ENCODE measurements at regions not wholly inside any gene's neighbourhood (a gene's known extent, or its start where the extent isn't known, plus 50 kb on each side); places are given as distances from the start of the nearest gene placed in this dataset.

DNA sequence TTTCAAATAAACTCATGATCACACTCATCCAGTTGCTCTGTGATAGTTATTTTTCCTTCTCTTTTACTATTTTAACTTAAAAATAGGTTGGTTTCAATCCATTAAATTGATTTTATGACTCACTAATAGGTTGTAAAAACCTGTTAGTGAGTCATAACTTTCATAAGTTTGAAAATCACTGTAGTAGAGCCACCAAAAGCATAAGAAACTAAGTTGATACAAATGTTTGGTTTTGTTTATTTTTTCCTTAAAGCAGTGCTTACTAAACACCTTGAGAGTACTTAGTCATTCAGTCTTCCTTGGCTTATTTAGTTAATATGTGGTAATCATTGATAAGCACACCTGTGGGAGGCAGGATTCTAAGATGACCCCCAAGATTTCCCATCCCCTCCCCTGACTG lies 312.1 kb upstream of the MAN1A1 start:
- no peak for TF ChIP-seq CTCF (IDR thresholded peaks at IDR 0.05; ENCODE audit: insufficient read depth, low read depth, low read length, missing control alignments)
- no peak for DNase-seq (ENCODE audit: low read depth)
- no peak overlapping the region for H3K4me3 ChIP-seq (ENCODE audit: low read depth, low read length)

DNA sequence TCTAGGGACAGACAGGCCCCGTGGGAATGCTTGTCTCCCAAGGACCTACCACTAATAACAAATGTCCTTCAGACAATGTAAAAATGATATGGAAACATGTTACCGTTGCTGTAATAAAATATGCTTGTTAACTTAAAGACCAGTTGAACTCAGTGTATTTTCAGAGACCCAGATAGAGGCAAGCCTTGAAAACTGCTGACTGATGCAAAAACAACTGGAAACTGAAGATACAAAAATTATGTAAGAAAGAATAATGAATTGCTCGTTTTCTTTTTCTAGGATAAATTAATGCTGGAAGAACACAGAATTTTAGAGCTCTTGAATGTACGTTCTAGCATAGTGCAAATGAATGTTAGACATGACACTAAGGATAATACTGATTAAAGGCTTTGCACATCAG lies 311.5 kb upstream of the MAN1A1 start:
- H3K4me3 ChIP-seq (ENCODE audit: low read depth, low read length): no peak overlapping the region
- DNase-seq (ENCODE audit: low read depth): no peak
- no peak for TF ChIP-seq CTCF (IDR thresholded peaks at IDR 0.05; ENCODE audit: insufficient read depth, low read depth, low read length, missing control alignments)

- H3K4me3 ChIP-seq (ENCODE audit: low read depth, low read length): no peak overlapping the region
- no peak for TF ChIP-seq CTCF (IDR thresholded peaks at IDR 0.05; ENCODE audit: insufficient read depth, low read depth, low read length, missing control alignments)
- DNase-seq (ENCODE audit: low read depth): no peak
These were observed 309.4 kb upstream of the MAN1A1 start for GRCh38 chr6:119658917-119659316.

- H3K4me3 ChIP-seq (ENCODE audit: low read depth, low read length): no peak overlapping the region
- TF ChIP-seq CTCF (IDR thresholded peaks at IDR 0.05; ENCODE audit: insufficient read depth, low read depth, low read length, missing control alignments): no peak
- no peak for DNase-seq (ENCODE audit: low read depth)
These were observed 305.6 kb upstream of the MAN1A1 start for GRCh38 chr6:119655124-119655523.

- no peak overlapping the region for H3K4me3 ChIP-seq (ENCODE audit: low read depth, low read length)
- TF ChIP-seq CTCF (IDR thresholded peaks at IDR 0.05; ENCODE audit: insufficient read depth, low read depth, low read length, missing control alignments): no peak
- DNase-seq (ENCODE audit: low read depth): no peak
These were observed 303.8 kb upstream of the MAN1A1 start for GRCh38 chr6:119653329-119653728.

DNA sequence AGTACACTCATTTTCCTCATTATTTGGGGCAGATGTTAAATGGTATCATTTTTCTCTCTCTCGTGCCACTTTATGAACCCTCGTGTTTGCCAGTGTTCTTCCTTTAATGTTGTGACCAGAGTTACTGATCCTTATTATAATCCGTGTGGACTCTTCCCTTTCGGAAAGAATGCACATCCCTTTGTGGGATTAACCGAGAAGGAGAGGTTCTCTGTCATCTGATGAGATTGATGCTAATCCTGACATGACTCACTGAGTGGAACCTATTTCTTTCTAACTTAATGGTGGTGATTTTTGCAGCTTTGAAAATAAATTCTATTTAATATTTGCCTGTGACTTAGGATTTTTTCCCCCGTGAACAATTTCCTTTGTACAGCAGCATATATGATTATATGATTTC lies 300.0 kb upstream of the MAN1A1 start:
- no peak for DNase-seq (ENCODE audit: low read depth)
- TF ChIP-seq CTCF (IDR thresholded peaks at IDR 0.05; ENCODE audit: insufficient read depth, low read depth, low read length, missing control alignments): no peak
- no peak overlapping the region for H3K4me3 ChIP-seq (ENCODE audit: low read depth, low read length)

GRCh38 chr6:119647309-119647708 lies 297.7 kb upstream of the MAN1A1 start:
- no peak for DNase-seq (ENCODE audit: low read depth)
- TF ChIP-seq CTCF (IDR thresholded peaks at IDR 0.05; ENCODE audit: insufficient read depth, low read depth, low read length, missing control alignments): no peak
- no peak overlapping the region for H3K4me3 ChIP-seq (ENCODE audit: low read depth, low read length)

Measured in GM12865 (cell line).